Activated CD4-positive, alpha-beta T cell treated with anti-CD3 and anti-CD28 coated beads, Interleukin-2, amount 10 ng/mL, durations not matched to agents 24 days and 14 days (primary cell): ENCODE measurements at regions not wholly inside any gene's neighbourhood (a gene's known extent, or its start where the extent isn't known, plus 50 kb on each side); places are given as distances from the start of the nearest gene placed in this dataset.
A peak's percentile ranks its signal among the peaks of the same experiment; 100 is the strongest.
"Not testable (repeated sequence)": the region's sequence is repeated elsewhere in the genome, so short reads cannot be mapped to it uniquely, and the experiment has no call there.

Experiments used
- DNase-seq: peaks from one replicate; pipeline ENCODE4 v3.0.0; 2022
- H3K27ac Mint-ChIP-seq: one replicate; pipeline ENCODE4 v1.8.0; 2022; ENCODE audit warnings: mild to moderate bottlenecking, mixed read lengths
- H3K27me3 Mint-ChIP-seq: one replicate; pipeline ENCODE4 v1.8.0; 2022; ENCODE audit warnings: mixed read lengths
- H3K36me3 Mint-ChIP-seq: one replicate; pipeline ENCODE4 v1.8.0; 2022; ENCODE audit warnings: low read depth, mild to moderate bottlenecking, mixed read lengths
- H3K4me1 Mint-ChIP-seq: one replicate; pipeline ENCODE4 v1.8.0; 2021; ENCODE audit warnings: mixed read lengths
- H3K4me3 Mint-ChIP-seq: one replicate; pipeline ENCODE4 v1.8.0; 2022; ENCODE audit warnings: mild to moderate bottlenecking, moderate library complexity, mixed read lengths
- H3K9me3 Mint-ChIP-seq: one replicate; pipeline ENCODE4 v1.8.0; 2021; ENCODE audit warnings: mixed read lengths
- intact Hi-C: fragments of 100-400 bp; cut with micrococcal nuclease; formaldehyde crosslinking; loops from one replicate; pipeline ENCODE4 v1.15.1; 2023

- H3K4me1 Mint-ChIP-seq, intact Hi-C loops, H3K27ac Mint-ChIP-seq, H3K36me3 Mint-ChIP-seq, H3K9me3 Mint-ChIP-seq, DNase-seq, H3K4me3 Mint-ChIP-seq, H3K27me3 Mint-ChIP-seq: not testable (repeated sequence)
These were observed 278.6 kb upstream of the MAP2 start for GRCh38 chr2:209145220-209145691.

GRCh38 chr2:209145941-209146681 is 277.7 kb upstream of the MAP2 start:
- no peaks in the 10 kb centered on the region for H3K9me3 Mint-ChIP-seq
- intact Hi-C loops = no loop called here

GRCh38 chr2:209146682-209147320 is 277.0 kb upstream of the MAP2 start:
- intact Hi-C loops = no loop called here
- Mint-ChIP-seq H3K36me3 (no peaks in the 10 kb centered on the region), H3K27me3 (no peaks in the 10 kb centered on the region), H3K27ac (no peak overlapping the region), H3K4me3 (no peak overlapping the region), H3K9me3 (no peaks in the 10 kb centered on the region), H3K4me1 (no peaks in the 10 kb centered on the region)
- no peak for DNase-seq

More at GRCh38 chr2:209145941-209146681, 277.7 kb upstream of the MAP2 start:
- Mint-ChIP-seq H3K4me3 (no peak overlapping the region), H3K36me3 (no peaks in the 10 kb centered on the region), H3K27ac (no peak overlapping the region), H3K4me1 (no peaks in the 10 kb centered on the region), H3K27me3 (no peaks in the 10 kb centered on the region)
- no peak for DNase-seq

DNA sequence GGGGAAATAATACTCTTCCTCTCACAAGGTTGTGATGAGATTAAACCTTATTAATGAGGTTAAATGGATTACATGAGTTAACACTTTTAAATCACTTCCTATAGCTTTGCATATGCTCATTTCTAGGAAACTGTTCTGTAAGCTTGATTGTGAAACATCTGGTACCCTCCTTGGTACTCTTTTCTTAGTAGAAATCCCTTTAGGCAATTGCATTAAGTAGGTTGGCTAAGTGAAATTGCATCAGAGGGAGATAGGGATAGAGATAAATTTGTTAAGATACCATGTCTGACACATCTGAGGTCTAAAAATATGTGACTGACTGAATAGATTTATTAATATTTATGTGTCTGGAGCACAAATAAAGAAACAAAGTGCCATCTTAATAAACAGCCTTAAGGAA is 275.9 kb upstream of the MAP2 start:
- H3K4me1 Mint-ChIP-seq = no peaks in the 10 kb centered on the region
- no peak for DNase-seq
- H3K27ac Mint-ChIP-seq = no peak overlapping the region
- H3K9me3 Mint-ChIP-seq = no peaks in the 10 kb centered on the region
- H3K4me3 Mint-ChIP-seq = no peak overlapping the region
- no peaks in the 10 kb centered on the region for H3K36me3 Mint-ChIP-seq
- intact Hi-C loops = no loop called here
- no peaks in the 10 kb centered on the region for H3K27me3 Mint-ChIP-seq

DNA sequence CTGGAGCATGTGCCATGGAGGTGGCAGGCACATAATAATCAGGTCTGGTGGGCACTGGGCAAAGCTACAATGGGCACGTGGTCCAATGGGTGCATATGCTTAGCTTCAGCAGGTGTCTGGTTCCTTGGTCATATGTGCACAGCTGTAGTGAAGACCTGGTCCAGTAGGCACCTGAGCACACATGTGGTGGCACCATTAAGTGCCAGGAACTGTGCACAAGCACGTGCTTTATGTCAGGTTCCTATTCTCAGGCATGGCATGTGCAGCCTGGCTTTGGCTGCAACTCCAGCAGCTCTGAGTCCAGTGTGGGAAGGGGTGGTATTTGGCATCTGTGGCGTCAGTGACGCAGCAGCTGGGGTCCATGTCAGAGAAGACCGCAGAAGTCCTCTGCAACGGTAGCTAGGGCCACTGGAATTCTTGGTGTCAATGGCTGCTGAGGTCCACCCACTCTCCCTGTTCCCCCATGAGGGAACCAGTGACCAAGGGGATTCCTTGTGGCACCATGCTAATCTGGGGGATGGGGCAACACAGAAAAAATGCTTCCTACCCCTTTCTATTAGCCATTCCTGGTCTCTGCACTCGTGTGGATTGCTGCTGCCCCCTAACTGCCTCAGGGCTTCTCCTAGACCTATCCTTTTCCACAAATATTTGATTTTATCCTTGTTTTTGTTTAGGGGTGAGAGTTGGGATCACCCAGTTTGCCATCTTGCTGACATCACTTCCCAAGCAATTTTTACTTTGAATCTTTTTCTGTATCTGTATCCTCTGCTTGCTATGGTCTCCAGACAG is 262.9 kb upstream of the MAP2 start:
- H3K36me3 Mint-ChIP-seq = no peaks in the 10 kb centered on the region
- no peaks in the 10 kb centered on the region for H3K4me1 Mint-ChIP-seq
- H3K27ac Mint-ChIP-seq = no peak overlapping the region
- H3K4me3 Mint-ChIP-seq = no peak overlapping the region
- intact Hi-C loops = no loop called here
- no peaks in the 10 kb centered on the region for H3K27me3 Mint-ChIP-seq
- no peak for DNase-seq
- H3K9me3 Mint-ChIP-seq = peaks cover 3% of the 10 kb centered on the region

DNA sequence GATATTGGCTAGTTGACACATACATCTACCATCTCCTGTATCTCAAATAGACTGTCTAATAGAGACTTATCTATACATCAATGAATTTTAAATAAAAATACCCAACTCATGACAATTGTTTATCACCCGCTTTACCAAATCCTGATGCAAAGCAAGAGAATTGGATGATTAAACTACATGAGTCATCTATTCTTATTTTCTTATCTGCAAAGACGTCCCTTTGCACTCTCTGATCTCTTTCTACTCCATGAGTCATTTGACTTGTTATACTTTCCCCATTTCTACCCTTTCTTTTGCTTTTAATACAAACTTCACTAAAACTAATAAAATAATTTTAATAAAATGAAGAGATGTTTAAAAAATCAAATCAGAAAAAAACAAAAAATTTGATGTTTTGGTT is 261.7 kb upstream of the MAP2 start:
- no peak for DNase-seq
- Mint-ChIP-seq H3K4me1 (no peaks in the 10 kb centered on the region), H3K36me3 (no peaks in the 10 kb centered on the region), H3K9me3 (peaks cover 3% of the 10 kb centered on the region), H3K27me3 (no peaks in the 10 kb centered on the region), H3K4me3 (no peak overlapping the region), H3K27ac (no peak overlapping the region)
- intact Hi-C loops = no loop called here

- no peak for DNase-seq
- no peak overlapping the region for H3K4me3 Mint-ChIP-seq
- intact Hi-C loops = no loop called here
- peaks cover 3% of the 10 kb centered on the region for H3K9me3 Mint-ChIP-seq
- no peak overlapping the region for H3K27ac Mint-ChIP-seq
- no peaks in the 10 kb centered on the region for H3K27me3 Mint-ChIP-seq
- H3K36me3 Mint-ChIP-seq = no peaks in the 10 kb centered on the region
- no peaks in the 10 kb centered on the region for H3K4me1 Mint-ChIP-seq
These were observed 241.9 kb upstream of the MAP2 start for GRCh38 chr2:209181984-209182383.

DNA sequence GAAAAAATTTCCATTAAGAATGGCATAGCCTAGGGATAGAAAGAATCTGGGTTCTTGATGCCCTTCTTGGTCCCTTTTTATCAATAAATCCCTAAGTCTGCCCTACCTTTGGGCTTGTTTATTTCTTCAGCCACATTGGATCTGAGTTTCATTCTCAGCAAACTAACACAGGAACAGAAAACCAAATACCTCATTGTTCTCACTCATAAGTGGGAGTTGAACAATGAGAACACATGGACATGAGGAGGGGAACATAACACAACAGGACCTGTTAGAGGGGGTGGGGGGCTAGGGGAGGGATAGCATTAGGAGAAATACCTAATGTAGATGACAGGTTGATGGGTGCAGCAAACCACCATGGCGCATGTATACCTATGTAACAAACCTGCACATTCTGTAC is 237.0 kb upstream of the MAP2 start:
- H3K36me3 Mint-ChIP-seq, H3K9me3 Mint-ChIP-seq, H3K4me3 Mint-ChIP-seq, intact Hi-C loops, H3K27me3 Mint-ChIP-seq, H3K27ac Mint-ChIP-seq, H3K4me1 Mint-ChIP-seq, DNase-seq: not testable (repeated sequence)

GRCh38 chr2:209189893-209190292 is 234.0 kb upstream of the MAP2 start:
- H3K27me3 Mint-ChIP-seq = no peaks in the 10 kb centered on the region
- H3K9me3 Mint-ChIP-seq = no peaks in the 10 kb centered on the region
- no peak for DNase-seq
- intact Hi-C loops = no loop called here
- H3K27ac Mint-ChIP-seq = no peak overlapping the region
- H3K36me3 Mint-ChIP-seq = no peaks in the 10 kb centered on the region
- no peaks in the 10 kb centered on the region for H3K4me1 Mint-ChIP-seq
- H3K4me3 Mint-ChIP-seq = no peak overlapping the region

- H3K27me3 Mint-ChIP-seq = no peaks in the 10 kb centered on the region
- intact Hi-C loops = no loop called here
- H3K36me3 Mint-ChIP-seq = no peaks in the 10 kb centered on the region
- no peak for DNase-seq
- H3K4me1 Mint-ChIP-seq = no peaks in the 10 kb centered on the region
- H3K9me3 Mint-ChIP-seq = no peaks in the 10 kb centered on the region
- no peak overlapping the region for H3K4me3 Mint-ChIP-seq
- H3K27ac Mint-ChIP-seq = no peak overlapping the region
These were observed 232.7 kb upstream of the MAP2 start for GRCh38 chr2:209191139-209191538.

DNA sequence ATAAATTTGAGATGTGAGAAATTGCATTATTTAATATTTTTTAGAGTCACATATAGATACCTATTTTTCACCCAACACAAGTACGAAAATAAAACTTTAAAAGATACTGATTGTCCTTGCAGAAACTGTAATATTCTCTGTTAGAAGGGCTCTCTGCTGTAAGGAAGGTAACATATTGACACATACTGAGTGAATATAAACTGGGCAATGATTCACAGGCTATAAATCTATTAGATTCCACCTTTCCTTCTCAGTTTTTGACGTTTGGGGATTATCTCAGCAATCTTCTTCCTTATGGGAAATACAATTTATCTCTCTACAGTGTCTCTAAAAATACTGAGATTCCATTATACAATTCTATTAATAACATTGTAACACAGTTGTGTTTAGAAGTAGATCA is 229.1 kb upstream of the MAP2 start:
- no peak for DNase-seq
- intact Hi-C loops = no loop called here
- Mint-ChIP-seq H3K4me1 (no peaks in the 10 kb centered on the region), H3K27me3 (no peaks in the 10 kb centered on the region), H3K27ac (no peak overlapping the region), H3K36me3 (no peaks in the 10 kb centered on the region), H3K4me3 (no peak overlapping the region), H3K9me3 (no peaks in the 10 kb centered on the region)

DNA sequence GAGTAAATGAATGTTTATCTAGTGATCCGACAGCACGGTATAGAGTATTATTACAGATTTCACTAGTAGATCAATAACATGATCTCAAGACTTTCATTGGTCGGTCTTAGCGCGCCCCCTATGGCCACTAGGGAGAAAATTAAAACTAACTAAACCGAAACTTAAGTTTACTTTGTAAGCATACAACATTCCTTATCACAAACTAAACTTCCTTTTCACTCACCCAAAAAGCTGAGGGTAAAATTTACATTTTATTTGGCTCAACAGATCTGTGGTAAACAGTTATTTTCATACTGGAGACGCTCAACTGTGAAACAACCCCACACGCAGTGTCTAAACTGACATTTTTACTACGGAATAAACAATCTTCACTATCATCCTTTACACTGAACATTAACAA is 215.6 kb upstream of the MAP2 start:
- H3K9me3 Mint-ChIP-seq = no peaks in the 10 kb centered on the region
- H3K4me3 Mint-ChIP-seq = peak overlapping the region; percentile 74

DNA sequence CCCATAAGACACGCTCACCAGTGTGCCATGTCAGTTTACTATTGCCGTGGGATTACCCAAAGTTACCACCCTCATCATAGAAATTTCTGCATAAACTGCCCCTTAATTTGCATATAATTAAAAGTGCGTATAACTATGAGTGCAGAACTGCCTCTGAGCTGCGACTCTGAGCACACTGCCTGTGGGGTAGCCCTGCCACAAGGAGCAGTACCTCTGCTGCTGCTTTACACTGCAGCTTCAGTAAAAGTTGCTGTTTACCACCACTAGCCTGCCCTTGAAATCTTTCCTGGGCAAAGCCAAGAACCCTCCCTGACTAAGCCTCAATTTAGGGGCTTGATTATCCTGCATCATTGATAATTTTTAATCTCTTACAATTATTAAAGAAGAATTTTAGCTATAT is 213.9 kb upstream of the MAP2 start:
- no peak overlapping the region for H3K27ac Mint-ChIP-seq
- intact Hi-C loops = loop anchor here (5.0 kb wide), 3 partner anchors 743 to 1033 kb away; no protein-coding TSS in a partner anchor
- H3K36me3 Mint-ChIP-seq = no peaks in the 10 kb centered on the region
- no peaks in the 10 kb centered on the region for H3K9me3 Mint-ChIP-seq
- H3K4me1 Mint-ChIP-seq = no peaks in the 10 kb centered on the region
- no peak overlapping the region for H3K4me3 Mint-ChIP-seq
- no peaks in the 10 kb centered on the region for H3K27me3 Mint-ChIP-seq
- DNase-seq = no peak

More for the DNA sequence above, 215.6 kb upstream of the MAP2 start:
- no peaks in the 10 kb centered on the region for H3K27me3 Mint-ChIP-seq
- no peak overlapping the region for H3K27ac Mint-ChIP-seq
- intact Hi-C loops = loop anchor here (5.0 kb wide), 3 partner anchors 741 to 1031 kb away; no protein-coding TSS in a partner anchor
- DNase-seq = peak; percentile 65
- no peaks in the 10 kb centered on the region for H3K4me1 Mint-ChIP-seq
- no peaks in the 10 kb centered on the region for H3K36me3 Mint-ChIP-seq

GRCh38 chr2:209230560-209230959 is 193.3 kb upstream of the MAP2 start:
- intact Hi-C loops = no loop called here
- no peak for DNase-seq
- no peaks in the 10 kb centered on the region for H3K27me3 Mint-ChIP-seq
- no peaks in the 10 kb centered on the region for H3K9me3 Mint-ChIP-seq
- no peaks in the 10 kb centered on the region for H3K36me3 Mint-ChIP-seq
- no peak overlapping the region for H3K4me3 Mint-ChIP-seq
- H3K27ac Mint-ChIP-seq = no peak overlapping the region
- no peaks in the 10 kb centered on the region for H3K4me1 Mint-ChIP-seq
